Cardiac muscle cell (in vitro differentiated cells and primary cell): ENCODE measurements at regions not wholly inside any gene's neighbourhood (a gene's known extent, or its start where the extent isn't known, plus 50 kb on each side); places are given as distances from the start of the nearest gene placed in this dataset.
A peak's percentile ranks its signal among the peaks of the same experiment; 100 is the strongest.

ENCODE experiments used
- DNase-seq, 2 donors: peaks; one replicate each; pipeline versions ENCODE4 v3.0.0 to v3.0.0-alpha.2; 2010 to 2017; ENCODE audit warnings: low read depth in 1 of 2, low spot score in 1 of 2
- H3K27ac ChIP-seq: fragments of 200-600 bp; sonication (generic); 2 replicates; pipeline ENCODE4 v1.5.1; 2016
- H3K27me3 ChIP-seq: fragments of 200-600 bp; sonication (generic); 2 replicates; pipeline ENCODE4 v1.6.0; 2016; ENCODE audit warnings: control low read depth
- H3K36me3 ChIP-seq: fragments of 200-600 bp; sonication (generic); 2 replicates; pipeline ENCODE4 v1.5.1; 2016; ENCODE audit warnings: control low read depth
- H3K4me1 ChIP-seq: fragments of 200-600 bp; sonication (generic); 2 replicates; pipeline ENCODE4 v1.8.1; 2017; ENCODE audit warnings: low read depth, mild to moderate bottlenecking, mixed run types
- H3K4me3 ChIP-seq: fragments of 200-600 bp; sonication (generic); 2 replicates; pipeline ENCODE4 v1.5.1; 2016; ENCODE audit warnings: mild to moderate bottlenecking
- H3K9me3 ChIP-seq: fragments of 200-600 bp; sonication (generic); 2 replicates; pipeline ENCODE4 v1.5.1; 2017; ENCODE audit warnings: low read depth, mild to moderate bottlenecking, control low read depth
- CTCF ChIP-seq: IDR thresholded peaks from 2 replicates; pipeline ENCODE4 v1.5.1; 2012; ENCODE audit warnings: low read depth, mild to moderate bottlenecking, low read length

DNA sequence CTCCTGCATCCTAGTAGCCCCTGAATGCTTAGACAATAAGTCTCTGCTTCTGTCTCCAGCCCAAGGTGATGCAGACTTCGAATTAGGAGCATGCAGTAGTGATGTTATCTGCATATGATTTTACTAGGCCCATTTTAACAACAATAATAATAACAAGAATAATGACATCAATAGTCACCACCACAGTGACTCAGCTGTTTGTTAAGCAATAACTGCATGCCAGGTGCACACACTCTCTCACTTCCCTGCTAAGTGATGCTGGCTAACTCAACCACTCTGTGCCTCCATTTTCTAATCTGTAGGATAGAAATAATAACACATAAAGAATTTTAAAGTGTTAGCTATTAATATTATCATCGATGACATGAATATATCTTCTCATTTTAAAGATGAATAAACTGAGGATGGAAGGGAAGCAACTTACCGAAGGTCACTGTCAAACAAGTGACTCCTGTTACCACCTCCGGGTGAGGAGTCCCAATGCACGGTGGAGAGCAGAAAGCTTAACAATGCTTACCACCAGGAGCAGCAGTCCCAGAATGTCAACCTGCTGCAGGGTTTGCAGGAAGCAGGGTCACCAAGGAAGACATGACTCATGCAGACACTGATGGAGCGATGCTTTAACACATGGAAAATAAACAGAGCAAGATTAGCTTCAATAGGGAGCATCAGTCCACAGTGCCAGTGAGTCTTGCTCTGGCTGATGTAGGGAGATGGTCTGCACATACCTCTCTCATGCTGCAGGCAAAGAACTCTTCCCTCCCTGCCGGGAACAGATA, 290.2 kb downstream of the SPATA17 start:
- Histone ChIP-seq H3K27ac (no peak overlapping the region), H3K9me3 (no peaks in the 10 kb centered on the region), H3K4me1 (no peaks in the 10 kb centered on the region), H3K27me3 (peaks cover 29% of the 10 kb centered on the region), H3K36me3 (no peaks in the 10 kb centered on the region), H3K4me3 (no peak overlapping the region)
- TF ChIP-seq CTCF: no peak
- no peak for DNase-seq

- Histone ChIP-seq H3K4me1 (peaks cover 3% of the 10 kb centered on the region), H3K27me3 (peaks cover 31% of the 10 kb centered on the region), H3K36me3 (no peaks in the 10 kb centered on the region), H3K4me3 (peak overlapping the region; percentile 10), H3K9me3 (no peaks in the 10 kb centered on the region), H3K27ac (no peak overlapping the region)
- no peak for TF ChIP-seq CTCF
- no peak for DNase-seq
These were observed 293.8 kb downstream of the SPATA17 start for GRCh38 chr1:217924924-217925323.

DNA sequence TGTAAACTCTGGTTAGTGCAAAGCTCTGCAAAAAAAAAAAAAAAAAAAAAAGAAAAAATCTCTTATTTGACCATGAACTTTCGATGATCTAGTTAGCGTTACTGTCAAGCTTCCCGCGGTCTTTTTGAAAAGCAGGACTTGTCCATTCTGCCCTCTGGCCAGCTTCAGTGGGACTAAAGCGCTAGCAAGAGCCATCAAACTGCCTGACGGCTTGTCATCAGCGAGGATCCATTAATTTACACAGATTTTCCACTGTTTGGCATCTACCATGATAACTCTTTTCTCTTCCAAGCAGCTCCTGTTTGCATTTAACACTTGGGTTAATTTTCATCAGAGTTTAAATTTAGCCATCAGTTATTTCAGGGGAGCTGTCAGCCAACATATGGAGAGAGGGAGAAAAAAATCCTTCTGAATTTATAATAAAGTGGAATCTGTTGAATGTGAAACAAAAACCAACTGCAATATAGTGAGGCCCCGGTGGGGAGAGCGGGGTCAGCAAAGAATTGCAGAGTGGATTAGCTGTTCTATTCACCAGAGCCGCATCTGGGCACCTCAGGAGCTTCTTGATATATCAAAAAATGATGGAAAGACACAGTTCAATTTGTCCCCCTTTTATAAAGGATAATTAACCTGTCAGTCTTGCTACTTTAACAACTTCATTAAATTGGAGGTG, 298.2 kb downstream of the SPATA17 start:
- Histone ChIP-seq H3K4me3 (no peak overlapping the region), H3K36me3 (no peaks in the 10 kb centered on the region)
- DNase-seq: no peak

GRCh38 chr1:217943361-217943760, 312.2 kb downstream of the SPATA17 start:
- Histone ChIP-seq H3K4me3 (no peak overlapping the region), H3K36me3 (no peaks in the 10 kb centered on the region), H3K27me3 (no peaks in the 10 kb centered on the region), H3K27ac (no peak overlapping the region), H3K9me3 (no peaks in the 10 kb centered on the region), H3K4me1 (peaks cover 2% of the 10 kb centered on the region)
- no peak for TF ChIP-seq CTCF
- no peak for DNase-seq

More for the DNA sequence above, 298.2 kb downstream of the SPATA17 start:
- Histone ChIP-seq H3K9me3 (no peaks in the 10 kb centered on the region), H3K4me1 (peaks cover 3% of the 10 kb centered on the region), H3K27ac (no peak overlapping the region), H3K27me3 (peaks cover 22% of the 10 kb centered on the region)
- TF ChIP-seq CTCF: no peak

GRCh38 chr1:217944550-217944949, 313.4 kb downstream of the SPATA17 start:
- no peaks in the 10 kb centered on the region for H3K4me1 ChIP-seq

More at GRCh38 chr1:217944550-217944949, 313.4 kb downstream of the SPATA17 start:
- no peak overlapping the region for H3K27ac ChIP-seq
- no peaks in the 10 kb centered on the region for H3K9me3 ChIP-seq
- no peak for DNase-seq
- no peaks in the 10 kb centered on the region for H3K36me3 ChIP-seq
- no peaks in the 10 kb centered on the region for H3K27me3 ChIP-seq
- no peak for TF ChIP-seq CTCF
- no peak overlapping the region for H3K4me3 ChIP-seq
